Gastrocnemius medialis (tissue), 4 donors: ENCODE measurements at regions not wholly inside any gene's neighbourhood (a gene's known extent, or its start where the extent isn't known, plus 50 kb on each side); places are given as distances from the start of the nearest gene placed in this dataset.

Experiments used
- CTCF ChIP-seq, 5 experiments: fragments of 450-650 bp in 3 of 5; fragments of 200-600 bp in 2 of 5; sonication (generic) in 2 of 5; IDR thresholded peaks in 4 of 5; conservative IDR thresholded peaks in 1 of 5; 1 replicate in 4 of 5; 2 replicates in 1 of 5; pipeline ENCODE4 v1.5.1; 2016 to 2019; ENCODE audit warnings: antibody characterized with exemption in 5 of 5, mild to moderate bottlenecking in 3 of 5, moderate library complexity in 3 of 5
- POLR2A ChIP-seq, 2 donors: fragments of 450-650 bp; IDR thresholded peaks; one replicate each; pipeline ENCODE4 v1.6.1; 2017; ENCODE audit warnings: antibody characterized with exemption in 2 of 2, mild to moderate bottlenecking in 2 of 2, moderate library complexity in 2 of 2

GRCh38 chr3:68271145-68271544 is 616.7 kb upstream of the SUCLG2 start:
- TF ChIP-seq CTCF (IDR thresholded peaks at IDR 0.05 in 4 of 5, conservative IDR thresholded peaks at IDR 0.05 in 1 of 5): no peak
- TF ChIP-seq POLR2A (IDR thresholded peaks at IDR 0.05): no peak
